AG04450 (cell line): ENCODE measurements at regions not wholly inside any gene's neighbourhood (a gene's known extent, or its start where the extent isn't known, plus 50 kb on each side); places are given as distances from the start of the nearest gene placed in this dataset.

Experiments
- CTCF ChIA-PET: fragments of 300-600, 350-600 bp; formaldehyde crosslinking; extraction: SDS; loops from one replicate; lab custom pipeline; 2022; ENCODE audit warnings: antibody characterized with exemption, inconsistent platforms; lab: Charles Lee
- POLR2A ChIA-PET: fragments of 350-600 bp; formaldehyde crosslinking; extraction: SDS; loops from one replicate; lab custom pipeline; 2021; ENCODE audit warnings: antibody characterized with exemption, inconsistent platforms; lab: Yijun Ruan, JAX
- DNase-seq: peaks from one replicate; pipeline ENCODE4 v3.0.0-alpha.2; 2011; ENCODE audit warnings: low read depth, low spot score
- H3K27ac ChIP-seq: one replicate; pipeline ENCODE4 v1.5.1; 2012; ENCODE audit warnings: low read depth, low read length, control low read depth
- H3K27me3 ChIP-seq: one replicate; pipeline ENCODE4 v1.6.0; 2012; ENCODE audit warnings: low read length; ENCODE audit not compliant: control insufficient read depth, insufficient read depth
- H3K4me3 ChIP-seq: 2 replicates; pipeline ENCODE4 v1.5.1; 2011; ENCODE audit warnings: mild to moderate bottlenecking, low read depth, low read length, control low read depth
- H3K9me3 ChIP-seq: 2 replicates; pipeline ENCODE4 v1.5.1; 2012; ENCODE audit warnings: low read length; ENCODE audit not compliant: control insufficient read depth, insufficient read depth
- TF ChIP-seq, protein P1 (sequence below): IDR thresholded peaks from 2 replicates; pipeline ENCODE4 v1.5.1; 2011; ENCODE audit warnings: low read depth, low read length, control low read depth, inconsistent platforms

GRCh38 chr9:2355697-2355983, 265.9 kb upstream of the VLDLR start:
- no peak overlapping the region for H3K4me3 ChIP-seq
- no peaks in the 10 kb centered on the region for H3K9me3 ChIP-seq
- CTCF ChIA-PET, result no interaction called here
- DNase-seq, result no peak
- POLR2A ChIA-PET, result no interaction called here
- H3K27ac ChIP-seq, result no peak overlapping the region
- no peaks in the 10 kb centered on the region for H3K27me3 ChIP-seq
- TF ChIP-seq, protein P1, sequence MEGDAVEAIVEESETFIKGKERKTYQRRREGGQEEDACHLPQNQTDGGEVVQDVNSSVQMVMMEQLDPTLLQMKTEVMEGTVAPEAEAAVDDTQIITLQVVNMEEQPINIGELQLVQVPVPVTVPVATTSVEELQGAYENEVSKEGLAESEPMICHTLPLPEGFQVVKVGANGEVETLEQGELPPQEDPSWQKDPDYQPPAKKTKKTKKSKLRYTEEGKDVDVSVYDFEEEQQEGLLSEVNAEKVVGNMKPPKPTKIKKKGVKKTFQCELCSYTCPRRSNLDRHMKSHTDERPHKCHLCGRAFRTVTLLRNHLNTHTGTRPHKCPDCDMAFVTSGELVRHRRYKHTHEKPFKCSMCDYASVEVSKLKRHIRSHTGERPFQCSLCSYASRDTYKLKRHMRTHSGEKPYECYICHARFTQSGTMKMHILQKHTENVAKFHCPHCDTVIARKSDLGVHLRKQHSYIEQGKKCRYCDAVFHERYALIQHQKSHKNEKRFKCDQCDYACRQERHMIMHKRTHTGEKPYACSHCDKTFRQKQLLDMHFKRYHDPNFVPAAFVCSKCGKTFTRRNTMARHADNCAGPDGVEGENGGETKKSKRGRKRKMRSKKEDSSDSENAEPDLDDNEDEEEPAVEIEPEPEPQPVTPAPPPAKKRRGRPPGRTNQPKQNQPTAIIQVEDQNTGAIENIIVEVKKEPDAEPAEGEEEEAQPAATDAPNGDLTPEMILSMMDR, result no peak

GRCh38 chr9:2356041-2356790, 265.4 kb upstream of the VLDLR start:
- H3K4me3 ChIP-seq, result no peak overlapping the region
- H3K27me3 ChIP-seq, result no peaks in the 10 kb centered on the region
- TF ChIP-seq, protein P1, result no peak
- POLR2A ChIA-PET, result no interaction called here
- no peak for DNase-seq
- no peak overlapping the region for H3K27ac ChIP-seq
- no peaks in the 10 kb centered on the region for H3K9me3 ChIP-seq
- CTCF ChIA-PET, result no interaction called here

DNA sequence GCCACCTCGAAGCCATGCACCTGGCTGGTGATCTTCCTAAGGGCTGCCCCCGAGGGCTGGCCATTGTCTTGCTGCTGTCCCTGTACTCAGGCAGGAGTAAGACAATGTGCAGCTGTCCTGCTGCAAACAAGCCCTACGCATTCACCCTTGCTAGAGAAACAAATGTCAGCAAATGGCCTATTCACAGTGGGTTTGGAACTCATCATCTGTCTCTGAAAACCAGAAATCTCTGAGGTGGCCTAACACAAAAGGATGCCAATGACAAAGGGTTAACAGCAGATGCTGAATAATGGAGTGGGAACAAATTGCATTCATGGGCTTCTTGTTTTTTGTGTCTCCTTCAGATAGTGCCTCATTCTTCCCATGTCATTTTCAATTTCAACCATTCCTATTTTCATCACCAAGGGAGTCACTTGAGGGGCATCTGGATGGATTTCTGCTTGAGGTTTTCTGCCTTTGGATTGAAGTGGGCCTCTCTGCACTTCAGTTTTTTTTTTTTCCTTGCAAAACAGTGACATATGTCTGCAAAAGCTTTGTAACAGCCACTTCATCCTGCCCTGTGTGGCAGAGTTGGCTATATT, 261.6 kb upstream of the VLDLR start:
- Histone ChIP-seq H3K27me3 (no peaks in the 10 kb centered on the region), H3K4me3 (no peak overlapping the region), H3K9me3 (no peaks in the 10 kb centered on the region), H3K27ac (no peak overlapping the region)
- TF ChIP-seq, protein P1, result no peak
- ChIA-PET POLR2A (no interaction called here), CTCF (no interaction called here)
- no peak for DNase-seq

- H3K4me3 ChIP-seq, result no peak overlapping the region
- H3K9me3 ChIP-seq, result no peaks in the 10 kb centered on the region
- ChIA-PET POLR2A (no interaction called here), CTCF (no interaction called here)
- DNase-seq, result no peak
- H3K27me3 ChIP-seq, result no peaks in the 10 kb centered on the region
- no peak overlapping the region for H3K27ac ChIP-seq
- TF ChIP-seq, protein P1, result no peak
Measured at GRCh38 chr9:2362150-2362549, 259.4 kb upstream of the VLDLR start.

DNA sequence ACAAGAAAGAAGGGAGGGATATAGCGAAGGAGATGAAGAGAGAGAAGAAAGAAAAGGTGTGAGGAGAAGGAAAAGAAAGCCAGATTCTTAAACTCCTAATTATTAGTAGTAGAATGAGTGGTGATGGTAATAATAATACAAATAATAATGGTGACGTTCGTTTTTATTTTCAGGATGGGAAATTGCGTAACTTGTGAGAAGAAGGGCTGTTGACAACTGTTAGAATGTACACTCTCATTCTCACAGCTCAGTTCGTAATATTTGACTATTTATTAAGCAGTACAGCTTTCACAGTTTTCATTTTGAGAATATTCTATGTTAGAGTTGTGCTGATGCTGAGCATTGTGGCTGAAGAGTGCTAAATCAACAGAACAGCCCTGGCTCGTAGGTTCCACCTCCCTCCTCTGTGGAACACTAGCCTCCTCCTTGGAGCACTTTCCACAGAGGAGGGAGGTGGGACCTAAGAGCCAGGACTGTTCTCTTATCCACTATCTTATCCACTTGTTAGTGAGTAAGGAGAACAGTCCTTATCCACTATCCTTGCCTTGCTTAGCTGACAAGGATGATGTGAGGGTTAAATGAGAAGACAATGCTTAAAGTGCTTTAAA, 258.3 kb upstream of the VLDLR start:
- no peak overlapping the region for H3K4me3 ChIP-seq
- H3K27me3 ChIP-seq, result no peaks in the 10 kb centered on the region
- no peak for DNase-seq
- no peaks in the 10 kb centered on the region for H3K9me3 ChIP-seq
- no peak overlapping the region for H3K27ac ChIP-seq
- POLR2A ChIA-PET, result no interaction called here
- TF ChIP-seq, protein P1, result no peak
- CTCF ChIA-PET, result no interaction called here
